GM04503 (cell line): ENCODE measurements at regions not wholly inside any gene's neighbourhood (a gene's known extent, or its start where the extent isn't known, plus 50 kb on each side); places are given as distances from the start of the nearest gene placed in this dataset.
"Not testable (repeated sequence)": the region's sequence is repeated elsewhere in the genome, so short reads cannot be mapped to it uniquely, and the experiment has no call there.

Experiments used
- DNase-seq: peaks from one replicate; pipeline ENCODE4 v3.0.0-alpha.2; 2012; ENCODE audit warnings: low read depth

DNA sequence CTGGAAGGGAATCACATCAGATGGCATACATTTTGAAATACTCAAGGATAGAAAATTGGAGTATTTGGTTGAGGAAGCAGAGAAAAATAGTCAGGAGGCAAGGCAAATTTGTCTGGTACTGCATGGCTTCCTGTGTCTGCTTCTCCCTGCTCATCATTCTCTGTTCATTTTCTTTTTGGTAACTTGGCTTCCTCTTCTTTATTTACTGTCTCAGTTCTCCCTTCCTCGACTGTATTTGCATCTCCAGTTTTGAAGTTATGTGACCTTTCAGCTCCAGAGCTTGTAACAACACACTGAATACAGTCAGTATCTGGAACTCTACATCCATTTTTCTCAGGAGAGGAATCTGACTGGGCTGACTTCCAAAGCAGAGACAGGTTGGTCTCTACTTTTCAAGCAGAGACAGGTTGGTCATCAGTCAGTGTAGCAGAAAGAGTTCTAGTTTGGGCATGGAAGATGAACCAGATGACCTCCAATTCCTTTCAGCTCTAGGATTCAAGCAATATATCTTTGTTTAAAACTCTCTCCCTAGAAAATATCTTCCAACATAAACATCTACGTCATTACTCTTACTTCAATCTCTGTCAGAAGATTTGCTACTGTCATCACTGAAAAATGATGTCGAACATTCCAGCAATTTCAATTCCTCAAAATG is 571.2 kb downstream of the ADGRL2 start:
- DNase-seq: no peak

DNA sequence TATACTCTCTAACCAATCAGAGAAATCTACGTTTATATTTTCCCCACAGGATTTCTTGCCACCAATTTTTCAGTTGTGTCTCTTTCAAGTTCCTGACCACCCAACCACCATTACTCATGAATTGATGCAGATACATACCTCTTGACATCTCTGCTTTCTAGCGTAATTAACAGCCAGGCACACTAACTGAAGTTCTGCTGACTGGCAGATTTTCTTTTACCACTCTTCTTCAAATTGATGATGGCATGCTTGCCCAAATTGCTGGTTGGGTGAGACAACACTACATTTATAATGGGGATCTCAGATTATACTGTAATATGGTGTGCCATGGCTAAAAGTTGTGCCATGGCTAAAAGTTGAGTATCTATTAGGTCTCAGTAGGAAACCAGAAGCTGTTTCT is 566.7 kb downstream of the ADGRL2 start:
- DNase-seq: no peak

DNA sequence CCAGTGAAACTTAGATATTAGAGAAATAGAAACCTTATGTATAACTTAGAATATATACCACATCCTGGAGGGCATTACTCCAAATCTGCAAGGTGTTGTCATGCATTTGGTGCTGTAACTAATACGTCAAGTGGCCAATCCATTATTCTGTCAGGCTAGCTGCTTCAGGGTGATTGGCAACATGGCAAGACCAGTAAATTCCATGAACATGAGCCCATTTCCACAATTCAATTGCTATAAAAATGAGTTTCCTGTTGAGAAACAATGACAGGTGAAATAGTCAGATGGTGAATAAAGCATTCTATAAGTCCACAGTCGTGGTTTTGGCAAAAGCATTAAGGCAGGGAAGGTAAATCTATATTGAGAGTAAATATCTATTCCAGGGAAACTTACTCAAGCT is 566.0 kb downstream of the ADGRL2 start:
- DNase-seq: no peak

DNA sequence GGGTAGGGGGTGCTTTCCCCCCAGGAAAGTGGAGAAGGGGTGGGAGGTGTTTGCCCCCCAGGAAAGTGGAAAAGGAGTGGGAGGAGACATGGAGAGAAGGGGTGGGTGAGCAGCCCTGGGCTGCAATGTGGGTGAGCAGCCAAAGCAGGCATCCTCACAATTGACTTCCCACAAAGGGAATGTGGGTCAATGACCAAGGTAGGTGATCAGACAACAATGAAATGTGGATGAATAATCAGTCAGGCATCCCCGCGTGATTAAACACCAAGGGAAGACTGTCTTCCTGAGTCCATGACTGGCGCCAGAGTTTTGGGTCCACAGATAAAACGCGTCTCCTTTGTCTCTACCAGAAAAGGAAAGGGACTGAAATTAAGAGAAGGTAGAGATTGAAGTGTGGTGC is 558.8 kb downstream of the ADGRL2 start:
- DNase-seq: not testable (repeated sequence)

DNA sequence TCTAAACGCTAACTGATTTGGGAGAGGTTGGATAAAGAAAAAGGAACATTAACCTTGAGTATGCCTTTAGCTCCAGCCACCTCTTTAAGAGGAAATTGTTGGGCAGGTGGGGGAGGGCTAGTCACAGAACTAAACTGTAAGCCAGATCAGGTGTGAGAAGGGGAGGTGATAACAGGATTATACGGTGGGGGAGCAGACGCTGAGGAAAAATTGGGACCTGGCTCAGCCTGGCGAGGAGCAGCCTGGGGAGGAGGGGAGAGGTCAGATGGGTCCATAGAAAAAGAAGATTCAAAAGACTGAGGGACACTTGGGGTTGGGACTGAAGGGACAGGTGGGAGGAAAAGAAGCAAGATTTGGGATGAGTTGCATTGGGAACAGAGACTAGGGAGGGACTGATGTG is 558.0 kb downstream of the ADGRL2 start:
- not testable (repeated sequence) for DNase-seq

DNA sequence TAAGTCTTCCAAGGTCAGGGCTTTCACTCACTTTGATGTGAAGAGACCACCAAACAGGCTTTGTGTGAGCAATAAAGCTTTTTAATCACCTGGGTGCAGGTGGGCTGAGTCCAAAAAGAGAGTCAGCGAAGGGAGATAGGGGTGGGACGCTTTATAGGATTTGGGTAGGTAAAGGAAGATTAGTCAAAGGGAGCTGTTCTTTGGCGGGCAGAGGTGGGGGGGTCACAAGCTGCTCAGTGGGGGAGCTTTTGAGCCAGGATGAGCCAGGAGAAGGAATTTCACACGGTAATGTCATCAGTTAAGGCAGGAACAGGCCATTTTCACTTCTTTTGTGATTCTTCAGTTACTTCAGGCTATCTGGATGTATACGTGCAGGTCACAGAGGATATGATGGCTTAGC is 553.8 kb downstream of the ADGRL2 start:
- DNase-seq: not testable (repeated sequence)

DNA sequence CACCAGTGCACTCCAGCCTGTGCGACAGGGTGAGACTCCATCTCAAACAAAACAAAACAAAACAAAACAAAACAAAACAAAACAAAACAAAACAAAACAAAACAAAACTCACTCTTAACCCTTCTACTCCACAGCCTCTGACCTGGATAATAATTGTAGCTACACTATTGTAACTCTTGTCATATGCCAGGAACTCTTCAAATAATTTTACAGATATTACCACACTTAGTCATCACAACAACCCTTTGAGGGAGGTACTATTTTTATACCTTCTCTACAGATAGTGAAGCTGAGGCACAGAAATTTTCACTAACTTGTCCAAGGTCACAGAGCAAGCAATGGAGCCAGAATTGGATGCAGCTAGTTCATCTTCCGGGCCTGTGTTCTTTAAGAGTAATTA is 547.8 kb downstream of the ADGRL2 start:
- no peak for DNase-seq

DNA sequence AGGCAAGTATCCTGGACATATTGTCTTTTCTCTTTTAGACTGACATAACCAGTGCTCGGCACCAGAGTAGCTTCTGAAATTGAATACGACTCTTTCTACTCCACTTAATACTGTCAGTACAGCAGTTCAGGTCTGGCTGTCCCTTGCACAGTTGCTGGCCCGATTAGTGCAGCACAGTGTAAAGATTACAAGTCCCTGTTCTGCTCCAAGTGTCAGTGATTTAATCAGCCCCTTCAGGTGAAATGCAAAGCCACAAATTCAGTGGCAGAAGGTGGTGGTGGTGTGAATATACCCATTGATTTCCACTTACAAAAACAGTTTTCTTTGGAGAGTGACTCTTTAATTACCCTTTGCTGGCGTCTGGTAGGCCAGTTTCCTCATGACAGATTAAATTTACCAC is 545.4 kb downstream of the ADGRL2 start:
- no peak for DNase-seq

DNA sequence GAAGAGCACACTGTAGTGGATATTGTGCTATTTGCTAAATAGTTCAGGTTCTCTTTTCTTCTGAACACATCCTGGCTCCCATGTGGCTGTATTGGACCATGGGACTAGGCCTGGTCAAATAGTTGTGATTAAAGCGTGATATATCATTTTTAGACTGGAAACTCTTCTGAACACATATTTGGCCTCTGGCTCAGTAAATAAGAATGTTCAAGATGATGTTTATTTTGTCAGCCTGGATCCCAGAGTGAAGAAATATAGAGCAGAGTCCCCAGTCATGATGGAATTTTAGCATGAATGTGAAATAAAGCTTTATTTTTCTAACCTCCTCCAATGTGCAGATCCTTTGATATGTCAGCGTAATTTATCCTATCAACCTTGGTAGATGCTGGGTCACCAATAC is 542.6 kb downstream of the ADGRL2 start:
- DNase-seq: no peak

DNA sequence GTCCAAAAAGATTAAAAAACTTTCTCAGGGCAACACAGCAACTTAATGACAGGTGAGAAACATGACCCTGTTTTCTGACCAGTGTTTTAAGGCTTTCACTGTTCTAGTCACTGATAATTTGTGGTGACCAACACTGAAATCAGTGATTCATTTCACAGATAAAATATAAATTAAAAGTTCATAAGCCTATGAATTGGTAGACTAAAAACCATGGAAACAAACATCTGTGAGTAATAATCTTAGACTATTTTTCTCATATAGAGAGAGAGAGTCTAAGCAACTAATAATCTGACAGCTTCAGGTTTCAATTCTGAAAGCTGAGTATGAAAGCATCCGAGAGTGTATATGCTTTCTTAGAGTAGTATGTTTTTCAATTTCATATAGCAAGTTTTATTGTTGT is 536.9 kb downstream of the ADGRL2 start:
- no peak for DNase-seq

DNA sequence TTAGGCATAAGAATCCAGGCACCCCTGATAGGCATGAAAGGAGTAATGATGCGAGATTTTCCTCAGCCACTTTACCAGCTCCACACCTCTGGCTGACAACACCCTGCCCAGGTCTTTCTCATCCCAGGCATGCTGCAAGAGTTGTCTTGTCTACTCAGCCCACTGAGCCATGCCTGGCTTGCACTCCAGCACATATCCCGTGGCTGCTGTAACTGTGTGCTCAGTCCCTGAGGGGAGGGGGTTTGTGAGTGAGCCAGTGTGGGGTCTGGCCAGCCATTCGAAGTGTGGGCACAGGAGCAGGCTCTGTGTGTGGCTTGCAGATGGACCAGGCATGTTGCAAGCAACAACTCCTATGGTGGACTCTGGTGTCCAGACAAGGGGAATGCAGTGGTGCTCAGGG is 529.6 kb downstream of the ADGRL2 start:
- DNase-seq: no peak

DNA sequence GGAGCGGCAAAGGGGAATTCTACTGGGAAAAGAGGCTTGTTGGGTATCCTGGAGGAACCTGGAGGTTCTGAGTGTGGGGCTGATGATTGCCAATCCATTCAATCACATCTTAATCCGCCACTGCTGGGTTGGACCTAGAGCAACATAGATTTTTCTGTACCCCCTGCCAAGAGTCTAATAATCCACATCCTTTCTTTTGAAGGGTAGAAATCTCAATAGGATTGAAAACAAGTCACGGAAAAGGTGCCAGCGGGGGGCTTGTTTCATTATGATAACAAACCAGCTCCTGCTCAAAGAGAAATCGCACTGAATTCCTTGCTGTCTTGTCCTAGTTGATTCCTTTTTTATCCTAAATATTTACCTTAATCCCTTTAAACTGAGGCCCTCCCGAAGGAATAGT is 528.5 kb downstream of the ADGRL2 start:
- DNase-seq: no peak

DNA sequence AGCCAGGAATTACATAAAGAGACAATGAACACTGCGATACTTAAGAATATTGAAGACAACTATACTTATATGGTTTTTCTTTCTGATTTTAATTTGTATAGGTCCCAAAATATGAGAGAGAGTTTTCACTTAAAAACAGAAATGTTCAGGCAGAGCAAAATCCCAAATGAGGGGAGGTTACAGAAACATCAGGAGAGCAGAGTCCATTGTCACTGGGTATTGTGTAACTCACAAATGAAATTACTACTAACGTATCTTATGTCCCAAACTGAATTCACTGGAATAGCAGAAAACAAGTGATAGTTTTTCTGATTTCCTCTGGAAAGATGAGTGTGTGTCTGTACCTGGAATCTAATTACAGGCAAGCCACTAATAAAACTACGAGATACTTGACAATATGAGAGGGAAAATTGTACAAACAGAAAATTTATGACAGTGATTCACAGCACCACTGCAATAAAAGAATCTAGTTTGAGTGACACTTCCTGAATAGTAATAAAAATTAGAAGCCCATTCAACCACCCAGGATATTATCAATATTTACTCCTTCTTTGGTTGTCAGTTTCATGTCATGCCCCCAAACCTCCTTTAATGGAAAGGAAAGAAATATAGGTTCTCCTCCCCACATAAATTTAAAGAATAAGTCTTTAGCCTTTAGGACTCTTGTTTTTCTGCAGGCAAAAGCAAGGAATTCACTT is 522.6 kb downstream of the ADGRL2 start:
- no peak for DNase-seq

DNA sequence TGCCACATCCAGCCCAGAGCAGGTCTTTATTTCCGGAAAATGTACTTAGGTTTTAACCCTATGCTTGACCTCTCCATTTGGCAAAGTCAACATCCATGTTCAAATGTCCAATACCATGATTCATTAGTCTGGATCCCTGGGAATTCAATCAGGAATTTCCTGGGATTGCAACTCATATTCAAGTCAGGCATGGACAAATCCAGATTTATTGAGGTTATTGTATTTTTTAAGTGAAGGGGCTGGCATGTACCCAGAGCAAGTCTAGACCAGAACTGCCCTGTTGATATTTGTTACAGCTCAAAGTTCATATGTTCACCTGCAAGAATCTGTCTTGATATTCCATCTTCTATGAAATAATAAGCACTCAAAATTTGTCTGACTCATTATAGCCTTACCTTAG is 521.1 kb downstream of the ADGRL2 start:
- no peak for DNase-seq

DNA sequence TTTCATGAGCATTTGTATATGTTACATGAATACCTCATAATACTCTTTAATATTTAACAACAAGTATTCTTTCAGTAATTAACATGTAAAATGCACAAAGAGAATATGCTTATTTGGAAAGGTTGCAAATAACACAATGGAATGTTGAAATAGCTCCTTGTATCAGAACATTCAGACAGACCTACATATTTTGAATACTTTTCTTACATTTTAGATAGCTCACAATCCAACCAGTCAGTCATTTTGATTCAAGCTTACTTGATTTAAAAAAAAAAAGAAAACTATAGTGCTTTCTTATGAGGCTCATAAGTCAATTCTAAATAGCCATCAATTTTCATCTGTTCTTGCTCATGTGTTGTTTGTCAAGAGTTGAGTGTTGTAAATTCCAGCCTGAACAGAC is 518.8 kb downstream of the ADGRL2 start:
- DNase-seq: no peak

DNA sequence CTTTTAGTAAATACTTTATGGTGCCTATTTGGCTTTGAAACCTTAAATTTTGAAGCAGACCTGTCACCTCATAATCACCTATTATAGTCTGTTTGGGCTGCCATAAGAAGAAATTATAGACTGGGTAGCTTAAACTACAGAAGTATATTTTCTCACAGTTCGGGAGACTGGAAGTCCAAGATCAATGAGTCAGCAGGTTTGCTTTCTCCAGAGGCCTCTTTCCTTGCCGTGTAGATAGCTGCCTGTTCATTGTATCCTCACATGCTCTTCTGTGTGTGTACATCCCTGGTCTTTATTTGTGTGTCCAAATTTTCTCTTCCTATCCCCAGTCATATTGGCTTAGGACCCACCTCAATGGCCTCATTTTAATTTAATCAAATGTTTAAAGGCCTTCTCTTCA is 518.2 kb downstream of the ADGRL2 start:
- DNase-seq: no peak

DNA sequence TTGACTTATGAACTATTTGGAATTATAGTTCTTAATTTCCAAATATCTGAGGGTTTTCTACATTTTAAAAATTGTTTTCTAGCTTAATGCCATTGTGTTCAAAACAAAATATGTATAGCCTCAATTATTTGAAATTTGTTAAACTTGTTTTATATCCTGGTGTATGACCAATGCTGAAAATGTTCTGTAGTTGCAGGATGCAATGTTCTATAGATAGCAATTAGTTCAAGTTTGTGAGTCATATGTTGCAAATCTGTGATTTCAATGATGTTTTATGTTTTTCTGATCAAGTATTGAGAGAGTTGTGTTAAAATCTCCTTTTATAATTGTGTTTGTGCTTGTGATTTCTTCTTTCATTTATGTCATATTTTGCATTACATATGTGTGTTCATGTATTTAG is 517.5 kb downstream of the ADGRL2 start:
- no peak for DNase-seq

DNA sequence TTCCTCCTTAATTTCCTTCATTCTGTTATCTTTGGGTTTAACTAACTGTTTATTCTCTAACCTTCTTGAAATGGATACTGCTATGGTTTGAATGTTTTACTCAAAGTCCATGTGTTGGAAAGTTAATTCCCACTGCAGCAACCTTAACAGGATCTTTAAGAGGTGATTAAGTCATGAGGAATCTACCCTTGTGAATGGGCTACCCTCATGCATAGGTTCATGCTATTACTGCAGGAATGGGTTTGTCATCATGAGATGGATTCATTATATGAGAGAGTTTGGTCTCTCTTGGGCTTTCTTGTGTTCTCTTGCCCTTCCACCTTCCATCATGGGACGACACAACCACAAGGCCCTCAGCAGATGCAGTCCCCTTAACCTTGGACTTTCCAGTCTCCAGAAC is 516.9 kb downstream of the ADGRL2 start:
- no peak for DNase-seq

DNA sequence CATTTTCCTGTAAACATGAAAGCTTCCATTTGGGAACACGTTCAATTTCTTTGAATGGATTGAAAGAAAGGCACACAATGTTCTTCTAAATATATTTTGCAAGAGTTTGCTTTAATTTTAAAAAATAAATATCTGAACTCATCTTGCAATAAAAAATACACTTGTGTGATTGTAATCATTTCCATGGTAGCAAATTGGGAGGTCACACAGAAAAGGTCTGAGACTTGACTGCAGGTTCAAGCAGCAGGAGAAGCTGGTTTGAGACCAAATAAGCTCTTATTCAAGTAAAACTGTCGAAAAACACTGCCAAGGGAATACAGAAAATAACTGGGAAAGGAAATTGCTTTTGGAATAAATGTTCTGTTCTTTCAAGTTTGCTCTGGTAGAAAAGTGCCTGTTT is 498.9 kb downstream of the ADGRL2 start:
- DNase-seq: no peak

DNA sequence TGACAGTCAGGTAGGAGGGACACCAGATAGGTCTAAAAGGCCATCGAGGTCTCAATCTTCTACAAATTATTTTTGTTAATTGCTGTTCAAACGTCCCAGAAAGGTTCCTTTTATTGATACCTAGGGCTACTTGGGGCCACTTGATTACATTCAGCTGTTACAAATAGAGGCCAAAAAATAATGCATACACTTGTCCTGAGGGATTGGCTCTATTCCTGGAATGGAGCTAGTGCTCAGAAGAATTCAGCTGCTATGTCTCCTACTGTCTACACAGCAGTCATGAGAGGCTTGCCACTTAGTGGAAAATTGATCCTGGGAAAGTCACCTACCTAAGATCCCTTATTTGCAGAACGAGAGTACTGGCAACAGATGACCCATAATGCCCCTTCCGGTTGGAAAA is 498.3 kb downstream of the ADGRL2 start:
- no peak for DNase-seq

DNA sequence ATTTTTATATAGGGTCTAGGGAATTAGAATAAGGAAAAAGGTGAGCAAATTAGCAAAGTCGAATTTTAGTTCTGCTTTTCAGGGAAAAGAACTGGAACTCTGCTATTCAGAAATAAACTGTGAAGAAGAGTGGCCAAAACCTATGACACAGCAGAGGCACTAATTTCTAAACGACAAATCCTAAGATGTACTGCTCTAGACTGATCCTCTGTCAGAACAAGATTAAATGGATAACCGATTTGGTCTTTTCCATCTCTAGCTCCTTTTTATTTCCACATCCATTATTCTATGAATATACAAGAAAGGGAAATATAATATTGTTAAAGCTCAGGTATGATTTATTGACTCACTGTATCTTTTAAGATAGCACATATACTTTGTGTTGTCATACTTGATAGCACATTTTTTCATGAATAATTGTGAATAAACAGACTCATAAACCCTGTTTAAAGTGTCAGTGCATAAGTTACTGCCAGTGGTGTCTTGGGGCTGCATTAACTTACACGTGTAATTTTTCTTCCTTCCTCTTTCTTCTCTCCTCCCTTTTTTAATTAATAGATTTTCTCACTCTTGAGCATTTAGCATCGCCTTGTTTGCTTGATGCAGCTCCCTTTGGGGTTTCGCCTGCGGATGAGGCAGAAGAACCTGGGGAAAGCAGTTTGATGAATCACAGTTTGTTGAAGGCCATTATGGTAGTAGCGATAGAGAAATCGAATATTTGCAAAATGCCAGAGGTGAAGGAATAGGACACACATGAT is 496.6 kb downstream of the ADGRL2 start:
- no peak for DNase-seq

DNA sequence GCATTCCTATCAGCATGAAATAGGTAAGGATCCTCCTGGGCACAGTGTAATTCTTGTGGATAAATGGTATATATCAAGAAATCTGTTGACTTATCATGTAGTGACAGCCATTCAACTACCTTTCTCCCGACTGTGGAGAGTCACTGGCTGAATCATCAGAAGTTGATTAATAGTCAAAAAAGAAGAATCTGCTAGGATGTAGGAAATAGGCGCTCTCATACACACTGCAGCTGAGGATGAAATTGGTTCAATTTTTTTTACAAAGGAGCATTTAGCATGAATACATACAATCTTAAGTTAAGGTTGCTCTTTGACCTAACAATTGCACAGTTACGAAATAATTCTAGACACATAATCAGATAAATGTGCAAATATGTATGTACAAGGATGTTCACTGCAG is 486.8 kb downstream of the ADGRL2 start:
- DNase-seq: no peak

DNA sequence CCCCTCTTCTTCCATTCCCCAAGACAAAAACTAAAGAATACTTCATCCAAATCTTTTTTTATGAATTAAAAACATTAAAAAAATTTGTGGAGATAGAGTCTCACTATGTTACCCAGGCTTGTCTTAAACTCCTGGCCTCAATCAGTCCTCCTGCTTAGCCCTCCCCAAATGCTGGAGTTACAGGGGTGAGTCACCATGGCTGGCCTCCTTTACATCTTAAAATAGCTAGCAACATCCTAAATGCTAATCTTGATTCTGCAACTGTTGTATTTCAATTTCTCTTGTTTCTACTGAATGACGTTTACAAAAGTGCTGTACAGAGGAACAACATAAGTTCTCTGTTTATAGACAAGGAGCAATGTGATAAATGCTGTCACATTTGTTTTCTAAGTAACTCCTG is 483.5 kb downstream of the ADGRL2 start:
- no peak for DNase-seq
